GM19025 (cell line): ENCODE measurements at regions not wholly inside any gene's neighbourhood (a gene's known extent, or its start where the extent isn't known, plus 50 kb on each side); places are given as distances from the start of the nearest gene placed in this dataset.

Experiments used
- ATAC-seq: cut with Tn5 transposase; IDR thresholded peaks from one replicate; pipeline ENCODE4 v1.9.1; 2021; ENCODE audit warnings: mild to moderate bottlenecking, low read depth, moderate library complexity; ENCODE audit not compliant: unreplicated experiment

DNA sequence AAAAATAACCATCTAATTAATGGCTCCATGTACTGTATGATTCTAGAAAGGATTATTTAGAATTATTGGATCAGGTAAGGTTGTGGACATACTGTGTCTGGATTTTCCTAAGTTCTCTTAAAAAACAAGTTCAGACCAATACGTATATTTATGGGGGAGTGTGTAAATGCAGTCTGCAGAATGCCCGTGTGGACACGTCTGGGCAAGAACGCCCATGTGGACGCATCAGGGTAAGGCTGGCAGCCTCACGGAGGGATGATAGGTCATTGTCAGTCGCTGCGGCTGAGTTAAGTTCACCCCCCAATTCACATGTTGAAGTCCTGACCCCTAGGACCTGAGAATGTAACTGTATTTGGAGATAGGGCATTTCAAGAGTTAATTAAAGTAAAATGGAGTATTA lies 160.0 kb upstream of the SHH start:
- ATAC-seq = no peak

DNA sequence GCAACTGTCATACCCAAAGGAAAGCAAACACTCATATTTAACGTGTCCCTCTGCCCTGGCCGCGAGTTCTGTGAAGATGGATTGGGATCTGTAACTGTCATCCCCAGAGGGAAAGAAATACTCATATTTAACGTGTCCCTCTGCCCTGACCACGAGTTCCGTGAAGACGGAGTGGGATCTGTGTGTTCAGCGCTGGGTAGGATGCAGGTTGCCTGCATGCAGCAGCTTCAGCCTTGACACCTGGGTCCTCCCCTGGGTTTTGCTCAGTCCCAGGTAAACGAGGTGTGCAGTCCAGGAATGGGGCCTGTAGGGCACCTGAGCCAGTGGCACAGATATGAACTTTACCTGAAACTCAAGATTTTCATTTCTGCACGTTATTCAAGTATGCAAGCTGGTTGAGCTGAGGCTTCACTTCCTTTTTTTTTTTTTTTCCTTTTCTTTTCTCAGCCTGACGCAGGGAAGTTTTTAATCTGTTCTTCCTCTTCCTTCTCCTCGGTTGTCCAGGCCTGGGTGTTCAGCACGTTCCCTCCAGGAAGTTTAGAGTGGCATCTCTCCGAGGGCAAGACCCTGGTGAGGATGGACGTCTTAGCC lies 159.0 kb upstream of the SHH start:
- ATAC-seq = no peak

DNA sequence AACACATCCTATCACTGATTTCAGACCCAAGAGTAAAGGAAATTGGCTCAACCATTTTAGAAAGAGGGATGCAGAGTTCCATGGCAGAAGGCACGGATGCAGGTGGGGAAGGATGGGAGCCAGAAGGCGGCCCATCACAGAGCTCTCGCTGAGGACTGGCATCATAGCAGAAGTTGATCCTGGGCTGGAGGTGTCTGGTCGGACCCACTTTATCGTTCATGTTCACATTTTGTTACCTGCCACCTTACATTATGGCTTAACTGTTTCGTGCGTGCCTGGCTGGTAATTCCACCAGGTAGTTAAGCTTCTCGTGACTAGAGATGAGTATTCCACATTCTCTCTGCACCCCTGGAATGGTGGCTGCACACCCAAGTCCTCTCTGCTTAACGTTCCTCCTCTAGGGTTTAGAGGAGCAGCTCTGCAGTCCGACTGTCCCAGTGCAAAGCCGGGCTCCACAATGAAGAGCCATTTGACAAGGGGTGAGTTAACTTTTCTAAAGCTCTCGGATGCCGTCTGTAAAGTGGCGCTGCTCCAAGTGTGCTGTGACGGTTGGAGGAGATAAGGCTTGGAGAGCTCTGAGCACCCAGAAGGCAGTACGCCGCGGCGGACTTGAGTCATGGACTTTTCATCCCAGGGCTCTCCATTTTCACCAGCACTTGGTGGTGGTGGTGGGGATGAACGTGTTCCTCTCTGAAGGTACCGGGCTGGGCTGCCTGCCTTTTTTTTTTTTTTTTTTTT lies 157.1 kb upstream of the SHH start:
- no peak for ATAC-seq

DNA sequence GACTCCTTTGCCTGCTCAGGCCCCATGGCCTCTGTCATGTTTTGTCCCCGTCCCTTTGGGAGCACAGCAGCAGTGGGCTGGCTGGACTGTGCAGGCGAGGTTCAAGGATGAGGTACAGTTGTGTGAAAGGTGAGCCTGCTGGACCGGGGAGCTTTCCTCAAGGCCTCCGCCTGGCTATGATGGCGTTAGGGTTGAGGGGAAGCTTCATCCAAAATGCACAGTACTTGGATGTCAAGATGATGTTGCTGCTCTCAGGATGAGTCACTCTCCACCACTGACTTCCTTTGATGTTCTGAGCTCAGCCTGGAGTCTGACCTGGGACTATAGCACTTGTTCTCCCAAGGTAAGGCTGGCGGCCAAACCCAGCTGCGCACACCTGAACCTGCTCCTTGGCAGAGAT lies 152.7 kb upstream of the SHH start:
- ATAC-seq = no peak

DNA sequence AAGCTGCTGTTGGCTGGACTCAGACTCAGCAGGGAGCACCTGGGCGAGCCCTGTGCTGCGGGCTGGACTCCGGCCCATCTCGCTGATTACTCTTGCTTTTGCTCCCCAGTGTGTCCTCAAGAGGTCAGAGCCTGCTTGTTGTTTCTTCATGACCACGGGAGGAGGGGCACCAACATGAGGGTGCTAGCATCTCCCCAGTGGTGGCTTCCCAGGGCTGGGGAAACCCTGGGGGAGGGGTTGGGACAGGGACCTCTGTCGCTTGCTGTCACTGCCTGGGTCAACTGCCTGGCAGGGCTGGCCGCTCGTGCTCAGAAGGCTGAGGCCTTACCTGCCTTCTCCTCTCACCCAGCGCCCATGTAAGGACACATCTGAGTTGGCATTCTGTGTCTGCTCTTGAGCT lies 152.3 kb upstream of the SHH start:
- ATAC-seq = no peak

DNA sequence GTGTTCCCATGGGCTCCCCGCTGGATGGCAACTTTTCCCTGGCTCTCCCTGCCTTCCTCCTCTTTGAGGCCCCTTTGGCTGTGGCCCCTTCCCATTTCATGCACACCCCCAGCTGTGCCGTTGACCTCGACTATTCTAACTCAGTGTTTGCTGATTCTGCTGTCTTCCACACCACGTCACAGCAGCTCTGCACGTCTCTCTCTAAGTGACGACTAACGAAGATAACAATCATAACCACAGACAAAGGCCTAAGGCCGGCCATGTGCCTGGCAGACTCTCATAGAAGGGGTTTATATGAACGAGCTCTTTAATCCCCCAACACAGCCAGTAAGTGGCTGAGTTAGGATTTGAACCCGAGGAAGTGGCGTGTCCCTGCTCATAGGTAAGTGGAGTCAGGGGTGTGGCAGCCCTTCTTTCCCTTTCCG lies 151.5 kb upstream of the SHH start:
- ATAC-seq = no peak

DNA sequence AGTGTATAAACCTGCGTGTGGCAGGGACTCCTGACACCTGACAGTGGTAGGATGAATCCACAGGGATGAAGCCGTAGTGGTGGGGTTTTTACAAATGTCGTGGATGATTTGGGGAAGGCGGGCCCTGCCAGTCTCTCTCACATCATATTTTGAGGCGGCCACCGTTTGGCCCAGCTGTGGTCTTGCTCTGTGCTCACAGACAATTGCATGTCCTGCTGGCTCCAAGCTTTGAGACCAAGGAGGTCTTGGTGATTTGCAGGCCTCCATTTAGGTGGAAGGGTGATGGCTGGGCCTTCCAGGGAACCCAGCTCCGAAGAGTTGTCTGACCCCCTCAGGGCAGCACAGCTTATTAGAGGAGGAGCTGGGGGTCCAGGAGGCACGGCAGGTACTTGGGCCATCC lies 151.1 kb upstream of the SHH start:
- no peak for ATAC-seq

DNA sequence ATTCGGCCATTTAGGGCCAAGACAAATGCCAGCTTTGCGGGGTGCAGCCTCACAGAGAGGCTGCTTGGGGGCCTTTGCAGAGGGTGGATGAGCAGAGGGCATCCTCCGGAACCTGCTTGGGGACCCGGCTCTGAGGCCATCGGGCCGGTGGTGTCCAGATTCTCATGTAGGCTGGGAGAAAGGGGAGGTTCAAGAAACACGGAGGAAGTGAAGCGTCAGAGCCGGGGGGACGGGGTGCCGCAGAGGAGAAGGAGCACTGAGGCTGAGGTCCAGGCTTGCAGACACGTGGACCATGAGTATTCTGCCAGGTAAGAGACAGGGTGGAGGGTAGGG lies 150.7 kb upstream of the SHH start:
- no peak for ATAC-seq

DNA sequence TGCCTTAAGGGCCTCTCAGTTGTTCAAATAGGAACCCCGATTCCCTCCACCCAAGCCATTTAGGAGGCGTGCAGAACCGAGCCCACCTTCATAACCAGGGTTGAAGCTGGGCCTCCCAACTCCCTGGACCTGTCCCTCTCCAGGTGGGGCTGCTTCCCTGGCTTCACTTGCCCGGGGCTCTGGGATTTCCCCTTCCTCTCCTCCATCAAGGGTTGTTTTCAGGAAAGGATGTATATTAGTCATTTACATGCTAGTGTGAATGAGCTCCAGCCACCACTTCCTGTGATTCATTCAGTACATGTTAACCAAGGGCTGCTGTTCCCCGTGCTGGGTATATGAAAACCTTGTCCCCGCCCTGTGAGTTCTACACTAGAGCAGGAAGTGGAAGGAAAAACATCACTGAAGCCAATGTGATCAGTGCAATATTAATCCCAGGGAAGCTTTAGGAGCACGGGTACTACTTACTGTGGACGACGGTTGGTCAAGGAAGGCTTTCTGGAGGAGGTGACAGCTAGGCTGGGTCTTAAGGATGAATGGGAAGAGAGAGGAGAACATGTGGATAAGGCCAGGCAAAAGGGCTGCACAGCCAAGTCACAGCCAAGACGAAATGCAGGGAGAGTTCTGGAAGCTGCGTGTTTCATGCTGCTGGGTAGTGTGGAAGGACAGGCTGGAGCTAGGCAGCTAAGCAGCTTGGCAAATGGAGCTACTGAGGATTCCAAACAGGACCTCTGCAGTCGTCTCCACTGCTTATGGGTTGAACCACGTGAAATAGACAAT lies 150.1 kb upstream of the SHH start:
- no peak for ATAC-seq

DNA sequence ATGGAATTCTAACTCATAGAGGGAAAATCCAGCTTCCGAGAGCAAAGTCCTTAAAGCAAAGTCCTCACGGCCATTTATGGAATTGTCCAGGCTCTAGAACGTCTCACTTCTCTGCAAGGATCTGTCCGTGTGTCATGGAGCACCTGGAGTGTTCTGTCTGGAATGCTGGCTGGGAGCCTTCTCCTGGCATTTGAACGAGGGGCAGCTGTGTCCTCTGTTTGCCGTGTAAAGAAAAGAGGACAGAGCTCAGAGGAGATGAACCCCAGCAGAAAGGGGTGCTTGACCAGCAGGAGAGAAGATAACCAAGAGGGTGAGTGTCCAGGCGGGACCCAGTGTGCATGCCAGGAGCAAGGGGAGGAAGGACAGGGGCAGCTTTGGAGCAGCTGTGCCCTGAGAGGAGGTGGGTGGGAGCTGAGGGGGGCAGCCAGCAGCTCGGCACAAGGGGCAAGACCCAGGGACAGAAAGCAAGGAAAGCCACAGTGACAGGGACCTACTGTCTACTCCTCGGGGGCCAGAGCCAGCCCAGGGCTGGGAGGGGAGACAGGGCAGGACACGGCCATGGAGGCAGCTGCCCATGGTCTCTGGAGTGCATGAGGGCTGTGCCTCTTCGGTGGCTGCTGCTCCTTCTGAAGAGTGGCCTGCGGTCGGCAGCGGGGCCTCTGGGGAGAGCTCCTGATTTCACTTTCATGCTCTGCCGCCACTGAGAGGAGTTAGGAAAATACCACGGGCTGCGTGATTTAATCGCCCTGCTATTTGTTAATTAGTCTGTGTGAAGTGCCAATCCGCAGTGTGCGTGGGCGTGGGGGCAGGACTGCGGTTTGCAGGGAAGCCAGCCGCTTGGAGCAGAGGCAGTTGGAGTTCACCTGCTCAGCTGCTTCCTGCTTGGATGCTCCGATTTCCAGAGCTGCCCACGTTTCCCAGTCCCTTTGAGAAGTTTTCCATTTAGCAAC lies 149.3 kb upstream of the SHH start:
- no peak for ATAC-seq

DNA sequence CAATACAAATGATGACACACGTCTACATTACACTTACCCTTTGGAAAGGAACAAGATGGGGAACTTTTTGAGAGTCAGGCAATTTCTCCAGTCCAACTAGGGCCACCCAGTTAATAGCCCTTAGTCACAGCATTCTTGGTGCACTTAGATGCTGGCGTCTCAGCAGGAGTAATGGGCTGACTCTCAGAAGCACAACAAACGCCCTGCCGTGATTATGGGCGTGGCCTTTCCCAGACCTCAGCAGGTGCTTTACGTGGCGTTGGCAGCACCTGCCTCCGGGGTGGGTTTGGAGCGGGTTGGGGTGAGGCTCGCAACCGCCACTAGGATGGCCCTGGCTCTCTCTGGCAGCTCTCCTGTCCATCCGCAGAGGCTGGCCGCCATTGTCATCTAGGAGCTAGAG lies 147.6 kb upstream of the SHH start:
- no peak for ATAC-seq

DNA sequence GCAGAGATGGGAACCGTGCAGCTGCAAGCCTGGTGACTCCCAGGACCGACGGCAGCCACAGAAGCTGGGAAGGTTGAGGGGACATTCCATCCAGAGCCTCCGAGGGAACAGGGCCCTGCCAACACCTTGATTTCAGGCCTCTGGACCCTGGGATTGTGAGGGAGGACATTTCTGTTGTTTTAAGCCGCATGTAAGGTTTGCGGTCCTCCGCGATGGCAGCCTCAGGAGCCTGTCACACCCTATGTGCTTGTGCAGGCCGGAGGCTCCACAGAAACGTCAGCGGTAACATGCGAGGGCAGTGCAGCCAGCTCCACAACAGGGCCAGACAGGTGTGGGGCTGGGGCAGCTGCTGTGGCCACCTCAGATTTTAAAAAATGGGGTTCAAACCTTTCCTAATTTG lies 144.7 kb upstream of the SHH start:
- no peak for ATAC-seq

DNA sequence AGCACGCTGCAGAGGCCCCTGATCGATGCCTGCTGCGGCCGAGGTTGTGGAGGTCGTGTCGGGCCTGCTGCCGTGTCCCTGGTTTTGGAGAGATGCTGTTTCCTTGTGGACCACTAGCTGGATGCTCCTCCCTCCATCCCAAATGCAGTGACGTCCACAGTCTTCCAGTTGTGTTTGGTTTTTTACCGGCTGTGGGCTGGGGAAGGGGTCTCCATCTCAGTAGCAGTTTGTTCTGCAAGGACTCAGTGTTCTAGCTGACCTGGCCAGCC lies 143.0 kb upstream of the SHH start:
- no peak for ATAC-seq

DNA sequence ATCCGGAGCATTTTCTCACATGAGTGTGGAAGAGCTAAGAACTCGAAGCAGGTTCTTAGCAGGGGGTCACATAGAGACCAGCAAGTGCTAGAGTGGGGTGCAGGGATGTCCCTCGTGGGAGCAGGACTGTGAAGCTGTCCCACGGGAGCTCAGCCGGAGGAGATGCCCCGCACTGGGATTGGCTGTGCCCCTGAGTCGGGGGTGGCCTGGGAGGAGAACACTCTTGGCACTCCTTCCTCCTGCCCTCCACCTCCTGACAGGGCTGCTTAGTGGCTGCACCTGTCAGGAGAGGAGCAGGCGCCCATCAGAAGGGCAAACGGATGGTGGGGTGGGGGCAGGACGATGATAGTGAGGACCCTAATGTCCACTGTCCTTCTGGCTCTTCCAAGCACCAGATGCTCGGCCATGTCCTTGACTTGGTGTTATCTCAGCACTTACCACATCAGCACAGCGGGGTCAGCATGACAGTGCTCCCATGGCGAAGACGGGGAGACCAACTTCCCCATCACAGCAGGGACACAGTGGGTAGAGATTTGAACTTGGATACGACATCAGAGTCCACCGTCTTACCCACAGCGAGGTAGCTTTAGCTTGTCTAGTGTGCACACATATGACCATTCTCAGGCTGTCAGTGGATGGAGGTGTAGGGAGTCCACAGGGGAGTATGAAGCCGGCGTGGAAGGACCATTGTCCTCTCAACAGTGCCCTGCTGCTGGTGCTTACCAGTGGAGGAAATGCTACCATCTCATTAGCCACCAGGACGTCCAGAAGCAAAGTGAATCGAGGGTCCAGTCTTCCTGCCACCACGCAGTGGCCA lies 142.5 kb upstream of the SHH start:
- ATAC-seq = no peak

DNA sequence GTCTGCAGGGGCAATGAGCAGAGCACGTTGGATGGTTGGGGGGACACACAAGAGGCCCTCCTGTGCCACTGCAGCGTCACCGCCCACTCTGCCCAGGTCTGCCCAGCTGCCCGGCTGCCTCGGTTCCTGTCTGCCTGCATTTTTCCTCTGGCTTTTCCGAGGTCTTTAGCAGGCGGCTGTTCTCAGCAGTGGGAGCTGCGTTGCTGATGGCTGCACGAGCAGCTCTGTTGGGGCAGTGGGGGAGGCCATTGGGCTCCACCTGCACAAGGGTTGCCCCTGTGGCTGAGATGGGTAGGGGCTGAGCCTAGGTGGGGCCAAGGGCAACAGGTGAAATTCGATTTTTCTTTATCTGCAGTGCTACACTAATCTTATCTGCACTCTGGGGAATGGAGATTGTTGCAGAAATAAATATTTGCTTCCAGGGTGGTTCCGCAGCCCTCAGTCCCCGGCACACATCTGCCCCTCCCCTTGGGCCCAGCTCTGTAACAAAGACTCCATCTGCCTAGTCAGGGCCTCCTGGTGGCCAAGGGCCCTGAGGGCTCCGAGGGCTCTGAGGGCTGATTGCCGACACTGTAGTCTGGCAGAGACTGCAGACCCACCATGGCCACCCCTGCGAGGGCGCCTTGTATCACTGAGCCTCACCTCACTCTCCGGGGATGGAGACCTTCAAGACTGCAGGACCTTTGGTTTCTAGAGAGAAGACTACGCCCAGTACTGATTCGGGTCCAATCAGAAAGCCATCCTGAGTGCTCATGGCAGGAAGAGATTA lies 141.7 kb upstream of the SHH start:
- no peak for ATAC-seq

DNA sequence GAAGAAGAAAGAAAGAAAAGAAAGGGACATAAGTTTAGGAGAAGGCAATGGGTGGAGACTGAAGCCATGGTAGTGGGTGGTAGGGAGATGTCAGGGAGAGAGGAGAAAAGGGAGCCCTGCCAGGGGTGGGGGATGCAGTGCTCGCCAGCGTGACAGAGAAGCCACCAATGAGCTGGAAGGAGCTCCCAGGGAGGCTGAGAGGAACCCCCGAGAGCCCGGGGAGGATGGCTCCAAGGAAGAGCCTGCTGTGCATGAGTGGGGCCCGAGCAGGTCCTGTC lies 141.2 kb upstream of the SHH start:
- no peak for ATAC-seq

DNA sequence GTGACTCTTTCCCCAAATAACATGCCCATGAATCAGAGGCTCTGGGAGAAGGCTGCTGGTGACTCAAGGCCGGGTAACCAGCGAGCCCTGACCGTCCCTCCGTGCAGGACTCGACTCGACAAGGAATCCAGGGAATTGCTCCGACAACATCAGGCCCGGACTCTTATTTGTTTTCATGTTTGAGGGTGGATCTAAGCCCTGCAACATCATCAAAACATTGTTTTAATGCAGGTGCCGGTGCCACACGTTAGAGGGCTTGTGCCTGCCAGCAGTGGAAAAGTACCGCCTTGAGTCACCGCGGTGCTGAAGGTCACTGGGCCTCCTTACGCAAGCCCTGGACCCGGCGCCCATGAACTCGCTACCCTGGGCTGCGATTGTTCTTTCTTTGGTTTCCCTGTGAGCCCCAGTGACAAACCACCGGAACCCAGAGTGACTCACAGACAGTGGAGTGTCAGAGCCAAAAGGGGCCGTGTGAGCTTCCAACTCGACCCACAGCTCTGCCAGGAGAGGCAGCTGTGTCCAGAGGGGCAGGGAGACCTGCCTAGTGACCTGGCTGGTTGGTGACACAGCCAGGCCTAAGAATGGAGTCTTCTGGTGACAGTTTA lies 139.4 kb upstream of the SHH start:
- no peak for ATAC-seq

DNA sequence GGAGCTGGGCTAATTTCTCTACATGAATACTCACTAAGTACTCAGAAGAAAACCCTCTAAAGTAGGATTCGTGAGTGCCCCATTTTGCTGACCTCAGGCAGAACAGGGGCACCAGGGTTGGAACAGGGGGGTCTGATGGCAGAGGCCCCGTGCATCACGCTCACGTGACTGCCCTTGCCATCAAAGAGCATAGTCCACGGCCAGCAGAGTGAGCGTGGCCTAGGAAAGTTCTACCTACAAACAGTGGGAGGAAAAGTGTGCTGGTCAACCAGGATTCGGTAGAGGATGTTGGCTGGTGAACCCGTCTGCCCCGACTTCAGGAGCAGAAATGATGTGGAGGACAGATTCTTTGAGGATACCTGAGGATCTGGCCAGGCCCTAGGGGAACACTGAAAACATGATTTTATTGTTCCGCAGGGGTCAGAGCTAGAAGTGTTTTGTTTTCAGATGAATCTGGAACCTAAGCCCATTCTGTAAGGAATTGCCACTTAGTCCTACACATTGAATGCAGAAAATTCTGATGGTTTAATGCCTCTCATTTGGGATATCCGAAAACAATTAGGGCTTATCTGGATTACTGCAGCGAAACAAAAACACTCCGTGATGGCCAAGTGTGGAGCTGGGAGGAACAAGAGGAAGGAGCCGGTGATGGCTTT lies 138.8 kb upstream of the SHH start:
- ATAC-seq = no peak

DNA sequence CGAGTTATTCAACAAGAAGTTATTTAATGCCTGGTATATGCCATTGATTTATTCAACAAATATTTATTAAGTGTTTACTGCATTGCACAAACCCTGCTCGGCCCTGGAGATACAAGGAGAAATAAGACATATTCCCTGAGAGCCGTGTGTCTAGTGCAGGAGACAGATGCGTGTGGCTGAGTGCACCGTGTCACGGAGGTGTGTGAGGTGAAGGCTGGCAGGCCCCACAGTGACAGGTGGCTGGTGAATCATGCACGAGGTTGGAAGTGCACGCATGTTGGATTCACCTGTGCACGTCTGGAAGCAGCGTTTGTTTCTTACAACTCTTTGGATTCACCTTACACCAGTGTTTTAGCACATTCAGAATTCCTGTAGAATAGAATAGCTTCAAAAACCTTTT lies 136.6 kb upstream of the SHH start:
- ATAC-seq = no peak
